WTC11 (cell line): ENCODE measurements at regions not wholly inside any gene's neighbourhood (a gene's known extent, or its start where the extent isn't known, plus 50 kb on each side); places are given as distances from the start of the nearest gene placed in this dataset.

Experiments
- ATF6 ChIP-seq: sonication (generic); formaldehyde crosslinking; IDR thresholded peaks from 2 replicates; pipeline ENCODE4 v1.8.1; 2023; ENCODE audit warnings: mild to moderate bottlenecking, missing genetic modification reagents
- CDX4 ChIP-seq: fragments of 250-450 bp; sonication (Bioruptor Pico); IDR thresholded peaks from 2 replicates; pipeline ENCODE4 v1.9.0; 2021; ENCODE audit warnings: moderate library complexity, mild to moderate bottlenecking, inconsistent platforms, borderline replicate concordance
- CTCF ChIP-seq: fragments of 200-600 bp; IDR thresholded peaks from 2 replicates; pipeline ENCODE4 v1.8.0; 2022; ENCODE audit warnings: antibody characterized with exemption
- ELF4 ChIP-seq: sonication (generic); formaldehyde crosslinking; IDR thresholded peaks from 2 replicates; pipeline ENCODE4 v1.8.1; 2022; ENCODE audit warnings: low read depth, mild to moderate bottlenecking, moderate library complexity, missing genetic modification reagents
- GABPB1 ChIP-seq: sonication (generic); formaldehyde crosslinking; IDR thresholded peaks from 2 replicates; pipeline ENCODE4 v1.8.1; 2023; ENCODE audit warnings: mild to moderate bottlenecking, missing genetic modification reagents
- JUN ChIP-seq: sonication (generic); formaldehyde crosslinking; IDR thresholded peaks from 2 replicates; pipeline ENCODE4 v1.8.0; 2023; ENCODE audit warnings: mild to moderate bottlenecking, missing genetic modification reagents
- MAX ChIP-seq: sonication (generic); formaldehyde crosslinking; IDR thresholded peaks from 2 replicates; pipeline ENCODE4 v1.8.0; 2022; ENCODE audit warnings: mild to moderate bottlenecking, missing genetic modification reagents
- NFYB ChIP-seq: sonication (generic); formaldehyde crosslinking; conservative IDR thresholded peaks from 2 replicates; pipeline ENCODE4 v1.8.0; 2022; ENCODE audit warnings: low read depth, missing genetic modification reagents
- NR2C2 ChIP-seq: sonication (generic); formaldehyde crosslinking; IDR thresholded peaks from 2 replicates; pipeline ENCODE4 v1.8.0; 2022; ENCODE audit warnings: mild to moderate bottlenecking, missing genetic modification reagents
- TCF7 ChIP-seq: sonication (generic); formaldehyde crosslinking; IDR thresholded peaks from 2 replicates; pipeline ENCODE4 v1.8.0; 2022; ENCODE audit warnings: mild to moderate bottlenecking, low read depth, missing genetic modification reagents, moderate library complexity
- TEAD1 ChIP-seq: sonication (generic); formaldehyde crosslinking; IDR thresholded peaks from 2 replicates; pipeline ENCODE4 v1.8.0; 2022; ENCODE audit warnings: mild to moderate bottlenecking, missing genetic modification reagents
- TEAD4 ChIP-seq: sonication (generic); formaldehyde crosslinking; IDR thresholded peaks from 2 replicates; pipeline ENCODE4 v1.8.0; 2022; ENCODE audit warnings: mild to moderate bottlenecking, missing genetic modification reagents
- ZBTB21 ChIP-seq: sonication (generic); formaldehyde crosslinking; IDR thresholded peaks from 2 replicates; pipeline ENCODE4 v1.8.1; 2023; ENCODE audit warnings: mild to moderate bottlenecking, missing genetic modification reagents, borderline replicate concordance
- TF ChIP-seq, protein P1 (sequence below): sonication (generic); formaldehyde crosslinking; conservative IDR thresholded peaks from 2 replicates; pipeline ENCODE4 v1.8.1; 2022; ENCODE audit warnings: mild to moderate bottlenecking, missing genetic modification reagents

DNA sequence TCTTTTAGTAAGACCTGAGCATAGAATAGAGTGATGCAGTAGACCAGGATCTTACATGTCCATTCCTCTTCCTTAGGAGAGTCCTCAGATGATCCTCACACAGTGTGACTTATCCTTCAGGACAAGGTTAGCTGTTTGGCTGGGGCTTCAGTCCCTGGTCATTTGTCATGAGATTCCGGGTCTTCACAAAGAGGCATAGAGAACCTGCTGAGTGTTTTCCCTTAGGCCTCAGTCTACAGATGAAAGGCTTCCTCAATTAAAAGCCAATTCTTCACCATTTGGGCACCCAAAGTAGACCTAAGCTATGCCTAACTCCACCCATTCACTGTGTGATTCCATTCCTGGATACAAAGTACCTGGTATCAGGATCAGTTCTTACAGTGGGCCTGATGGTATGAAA is 329.8 kb upstream of the RUNX1 start:
- TF ChIP-seq TEAD4 (CRISPR knock-in tag) (no peak), ELF4 (CRISPR knock-in tag) (no peak), MAX (no peak), TEAD1 (CRISPR knock-in tag) (no peak), CTCF (no peak), JUN (CRISPR knock-in tag) (no peak), ATF6 (CRISPR knock-in tag) (no peak), NFYB (CRISPR knock-in tag) (no peak), CDX4 (CRISPR knock-in tag) (no peak), GABPB1 (no peak), TCF7 (CRISPR knock-in tag) (no peak), ZBTB21 (CRISPR knock-in tag) (no peak), NR2C2 (CRISPR knock-in tag) (no peak)
- TF ChIP-seq, protein P1, sequence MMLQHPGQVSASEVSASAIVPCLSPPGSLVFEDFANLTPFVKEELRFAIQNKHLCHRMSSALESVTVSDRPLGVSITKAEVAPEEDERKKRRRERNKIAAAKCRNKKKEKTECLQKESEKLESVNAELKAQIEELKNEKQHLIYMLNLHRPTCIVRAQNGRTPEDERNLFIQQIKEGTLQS (CRISPR knock-in tag) = no peak
